CD14-positive monocyte (primary cell): ENCODE measurements at regions not wholly inside any gene's neighbourhood (a gene's known extent, or its start where the extent isn't known, plus 50 kb on each side); places are given as distances from the start of the nearest gene placed in this dataset.
"Not testable (repeated sequence)": the region's sequence is repeated elsewhere in the genome, so short reads cannot be mapped to it uniquely, and the experiment has no call there.

Experiments used
- DNase-seq, 3 donors: peaks; one replicate each; pipeline ENCODE4 v3.0.0-alpha.2; 2011 to 2022
- H2AFZ ChIP-seq: 2 replicates; pipeline ENCODE4 v1.6.0; 2012; ENCODE audit warnings: mild to moderate bottlenecking, low read depth, low read length, inconsistent platforms; ENCODE audit not compliant: insufficient read depth, poor library complexity, severe bottlenecking
- H3K27ac ChIP-seq, 2 donors: 1 replicate in 1 of 2; 2 replicates in 1 of 2; pipeline ENCODE4 v1.5.1; 2012 to 2013; ENCODE audit warnings: low read length in 2 of 2, control low read depth in 1 of 2, inconsistent platforms in 1 of 2, low read depth in 1 of 2, mild to moderate bottlenecking in 1 of 2
- H3K27me3 ChIP-seq, 2 donors: one replicate each; pipeline versions ENCODE4 v1.6.0 to v1.6.1; 2011 to 2013; ENCODE audit warnings: low read length in 2 of 2; ENCODE audit not compliant: control insufficient read depth in 2 of 2, insufficient read depth in 2 of 2
- H3K36me3 ChIP-seq, 2 donors: replicated peaks in 1 of 2; 1 replicate in 1 of 2; 2 replicates in 1 of 2; pipeline versions ENCODE4 v1.5.1 to v1.6.1; 2012 to 2013; ENCODE audit warnings: low read length in 2 of 2, control low read depth in 1 of 2, inconsistent platforms in 1 of 2, mild to moderate bottlenecking in 1 of 2; ENCODE audit not compliant: insufficient read depth in 2 of 2, control insufficient read depth in 1 of 2
- H3K4me1 ChIP-seq, 2 donors: 1 replicate in 1 of 2; 2 replicates in 1 of 2; pipeline versions ENCODE4 v1.5.1 to v1.6.1; 2012 to 2013; ENCODE audit warnings: low read length in 2 of 2, control low read depth in 1 of 2, inconsistent platforms in 1 of 2, mild to moderate bottlenecking in 1 of 2, moderate library complexity in 1 of 2; ENCODE audit not compliant: insufficient read depth in 2 of 2, control insufficient read depth in 1 of 2
- H3K4me2 ChIP-seq: replicated peaks from 2 replicates; pipeline ENCODE3; 2012; ENCODE audit warnings: low read length, moderate library complexity, mild to moderate bottlenecking; ENCODE audit not compliant: poor library complexity, severe bottlenecking; ENCODE audit errors: extremely low read depth
- H3K4me3 ChIP-seq, 3 experiments: fragments of 200-600 bp in 1 of 3; sonication (generic) in 1 of 3; replicated peaks in 1 of 3; 1 replicate in 2 of 3; 2 replicates in 1 of 3; pipeline ENCODE4 v1.5.1; 2011 to 2013; ENCODE audit warnings: low read length in 3 of 3, mild to moderate bottlenecking in 3 of 3, control low read depth in 2 of 3, low read depth in 2 of 3, inconsistent platforms in 1 of 3, moderate library complexity in 1 of 3
- H3K79me2 ChIP-seq: 2 replicates; pipeline ENCODE4 v1.6.0; 2012; ENCODE audit warnings: mild to moderate bottlenecking, control low read depth, inconsistent platforms, low read length, moderate library complexity; ENCODE audit not compliant: insufficient read depth
- H3K9ac ChIP-seq: 2 replicates; pipeline ENCODE4 v1.6.0; 2017; ENCODE audit warnings: low read length, mild to moderate bottlenecking; ENCODE audit not compliant: insufficient read depth, poor library complexity, severe bottlenecking
- H3K9me3 ChIP-seq, 2 donors: replicated peaks in 1 of 2; 1 replicate in 1 of 2; 2 replicates in 1 of 2; pipeline versions ENCODE4 v1.5.1 to v1.6.1; 2012 to 2013; ENCODE audit warnings: low read length in 2 of 2, control low read depth in 1 of 2; ENCODE audit not compliant: control insufficient read depth in 1 of 2, insufficient read depth in 1 of 2
- H4K20me1 ChIP-seq: 2 replicates; pipeline ENCODE4 v1.6.0; 2012; ENCODE audit warnings: mild to moderate bottlenecking, low read length, control low read depth, moderate library complexity; ENCODE audit not compliant: insufficient read depth
- H3K27ac Mint-ChIP-seq, 7 donors: one replicate each; pipeline ENCODE4 v1.8.0; 2020; ENCODE audit warnings: mild to moderate bottlenecking in 7 of 7, mixed read lengths in 7 of 7, moderate library complexity in 6 of 7, inconsistent platforms in 2 of 7
- H3K27me3 Mint-ChIP-seq, 3 donors: one replicate each; pipeline ENCODE4 v1.8.0; 2021 to 2022; ENCODE audit warnings: low read depth in 3 of 3, mild to moderate bottlenecking in 3 of 3, mixed read lengths in 3 of 3, moderate library complexity in 3 of 3, inconsistent platforms in 1 of 3
- H3K36me3 Mint-ChIP-seq, 2 donors: one replicate each; pipeline ENCODE4 v1.8.0; 2020; ENCODE audit warnings: mixed read lengths in 2 of 2, inconsistent platforms in 1 of 2, mild to moderate bottlenecking in 1 of 2
- H3K4me1 Mint-ChIP-seq: one replicate; pipeline ENCODE4 v1.8.0; 2020; ENCODE audit warnings: mild to moderate bottlenecking, mixed read lengths
- H3K4me3 Mint-ChIP-seq, 2 donors: one replicate each; pipeline ENCODE4 v1.8.0; 2020; ENCODE audit warnings: mild to moderate bottlenecking in 2 of 2, mixed read lengths in 2 of 2, moderate library complexity in 1 of 2
- H3K9me3 Mint-ChIP-seq, 7 donors: one replicate each; pipeline ENCODE4 v1.8.0; 2020 to 2022; ENCODE audit warnings: mixed read lengths in 7 of 7, mild to moderate bottlenecking in 6 of 7, moderate library complexity in 6 of 7, inconsistent platforms in 2 of 7
- WGBS: methylation state at CpG from one replicate; pipeline ENCODE4 v1.1.5; 2013; ENCODE audit warnings: missing lambda C conversion rate; ENCODE audit not compliant: insufficient coverage; 5-methylcytosine and 5-hydroxymethylcytosine counted together
- intact Hi-C, 2 donors: fragments of 100-400 bp; cut with micrococcal nuclease; formaldehyde crosslinking; loops; one replicate each; pipeline versions ENCODE4 v1.15.0 to v1.15.1; 2023
- TF ChIP-seq, protein P1 (sequence below): fragments of 200-600 bp; IDR thresholded peaks from one replicate; pipeline ENCODE4 v1.8.0; 2022; ENCODE audit warnings: antibody characterized with exemption, mild to moderate bottlenecking

DNA sequence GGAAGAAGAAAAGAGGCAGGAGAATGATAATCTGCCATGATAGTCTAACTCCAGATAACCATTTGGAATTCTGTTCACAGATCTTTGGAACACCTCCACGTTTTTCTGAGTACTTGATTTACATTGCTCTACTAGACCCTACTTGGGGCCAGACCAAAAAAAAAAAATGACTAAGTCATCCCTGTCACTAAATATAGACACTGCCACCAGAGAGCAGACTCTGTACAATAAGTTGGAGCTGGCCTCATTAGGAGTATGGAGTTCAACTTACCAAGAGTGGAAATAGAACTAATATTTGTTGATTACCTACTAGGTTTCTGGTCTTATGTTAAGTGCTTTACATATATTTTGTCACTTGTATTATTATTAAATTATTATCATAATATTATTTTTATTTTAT is 80.9 kb upstream of the ZNF800 start:
- no peaks in the 10 kb centered on the region for H3K36me3 ChIP-seq
- no CpG with 5 or more reads among the region's 1 CpG for WGBS
- H3K27ac ChIP-seq, result no peak overlapping the region
- no peak overlapping the region for H3K9ac ChIP-seq
- no peak overlapping the region for H3K4me2 ChIP-seq
- H3K9me3 ChIP-seq, result no peaks in the 10 kb centered on the region
- H4K20me1 ChIP-seq, result no peaks in the 10 kb centered on the region
- Mint-ChIP-seq H3K27me3 (peaks cover 8 to 19% (median 11%) of the 10 kb centered on the region in 3 donors), H3K36me3 (no peaks in the 10 kb centered on the region), H3K4me3 (no peak overlapping the region), H3K9me3 (peaks cover 0 to 3% (median 0%) of the 10 kb centered on the region in 7 donors), H3K27ac (no peak overlapping the region), H3K4me1 (no peaks in the 10 kb centered on the region)
- no peaks in the 10 kb centered on the region for H3K4me1 ChIP-seq
- TF ChIP-seq, protein P1, sequence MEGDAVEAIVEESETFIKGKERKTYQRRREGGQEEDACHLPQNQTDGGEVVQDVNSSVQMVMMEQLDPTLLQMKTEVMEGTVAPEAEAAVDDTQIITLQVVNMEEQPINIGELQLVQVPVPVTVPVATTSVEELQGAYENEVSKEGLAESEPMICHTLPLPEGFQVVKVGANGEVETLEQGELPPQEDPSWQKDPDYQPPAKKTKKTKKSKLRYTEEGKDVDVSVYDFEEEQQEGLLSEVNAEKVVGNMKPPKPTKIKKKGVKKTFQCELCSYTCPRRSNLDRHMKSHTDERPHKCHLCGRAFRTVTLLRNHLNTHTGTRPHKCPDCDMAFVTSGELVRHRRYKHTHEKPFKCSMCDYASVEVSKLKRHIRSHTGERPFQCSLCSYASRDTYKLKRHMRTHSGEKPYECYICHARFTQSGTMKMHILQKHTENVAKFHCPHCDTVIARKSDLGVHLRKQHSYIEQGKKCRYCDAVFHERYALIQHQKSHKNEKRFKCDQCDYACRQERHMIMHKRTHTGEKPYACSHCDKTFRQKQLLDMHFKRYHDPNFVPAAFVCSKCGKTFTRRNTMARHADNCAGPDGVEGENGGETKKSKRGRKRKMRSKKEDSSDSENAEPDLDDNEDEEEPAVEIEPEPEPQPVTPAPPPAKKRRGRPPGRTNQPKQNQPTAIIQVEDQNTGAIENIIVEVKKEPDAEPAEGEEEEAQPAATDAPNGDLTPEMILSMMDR, result no peak
- H3K4me3 ChIP-seq, result no peak overlapping the region
- no peak for DNase-seq
- H3K79me2 ChIP-seq, result no peaks in the 10 kb centered on the region
- intact Hi-C loops, result no loop called here
- H3K27me3 ChIP-seq, result no peaks in the 10 kb centered on the region
- no peak overlapping the region for H2AFZ ChIP-seq

DNA sequence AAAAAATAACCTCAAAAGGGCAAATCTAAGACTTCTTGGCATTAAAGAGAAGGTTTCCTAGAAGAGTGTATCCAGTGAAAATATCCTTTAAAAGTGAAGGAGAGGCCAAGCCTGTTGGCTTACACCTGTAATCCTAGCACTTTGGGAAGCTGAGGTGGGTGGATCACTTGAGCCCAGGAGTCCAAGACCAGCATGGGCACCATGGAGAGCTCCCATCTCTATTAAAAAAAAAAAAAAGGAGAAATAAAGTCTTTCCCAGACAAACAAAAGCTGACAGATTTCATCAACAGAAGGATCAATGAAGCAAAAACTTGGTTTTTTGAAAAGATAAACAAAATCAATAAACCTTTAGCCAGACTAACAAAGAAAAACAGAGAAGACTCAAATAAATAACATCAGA is 67.6 kb upstream of the ZNF800 start:
- Histone ChIP-seq H3K4me1 (no peaks in the 10 kb centered on the region), H4K20me1 (no peaks in the 10 kb centered on the region), H2AFZ (no peak overlapping the region), H3K9me3 (peaks cover 0 to 8% of the 10 kb centered on the region in 2 donors), H3K27ac (no peak overlapping the region), H3K4me3 (no peak overlapping the region), H3K36me3 (no peaks in the 10 kb centered on the region), H3K27me3 (no peaks in the 10 kb centered on the region), H3K4me2 (no peak overlapping the region), H3K79me2 (no peaks in the 10 kb centered on the region), H3K9ac (no peak overlapping the region)
- Mint-ChIP-seq H3K4me1 (no peaks in the 10 kb centered on the region), H3K36me3 (no peaks in the 10 kb centered on the region), H3K27ac (no peak overlapping the region), H3K27me3 (peaks cover 4 to 10% (median 5%) of the 10 kb centered on the region in 3 donors), H3K4me3 (no peak overlapping the region), H3K9me3 (peaks cover 0 to 22% (median 10%) of the 10 kb centered on the region in 7 donors)
- TF ChIP-seq, protein P1, result no peak
- DNase-seq, result no peak
- intact Hi-C loops, result no loop called here

DNA sequence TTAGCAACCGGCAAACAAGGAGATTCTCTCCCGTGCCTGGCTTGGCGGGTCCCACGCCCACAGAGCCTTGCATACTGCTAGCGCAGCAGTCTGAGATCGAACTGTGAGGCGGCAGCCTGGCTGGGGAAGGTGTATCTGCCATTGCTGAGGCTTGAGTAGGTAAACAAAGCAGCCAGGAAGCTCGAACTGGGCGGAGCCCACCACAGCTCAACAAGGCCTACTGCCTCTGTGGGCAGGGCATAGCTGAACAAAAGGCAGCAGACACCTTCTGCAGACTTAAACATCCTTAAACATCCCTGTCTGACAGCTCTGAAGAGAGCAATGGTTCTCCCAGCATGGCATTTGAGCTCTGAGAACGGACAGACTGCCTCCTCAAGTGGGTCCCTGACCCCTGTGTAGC is 58.8 kb upstream of the ZNF800 start:
- peaks cover 11 to 12% of the 10 kb centered on the region in 2 donors for H3K9me3 ChIP-seq
- H3K27ac ChIP-seq, DNase-seq, H3K36me3 ChIP-seq, H4K20me1 ChIP-seq, H3K4me3 ChIP-seq, H3K4me3 Mint-ChIP-seq, H2AFZ ChIP-seq, H3K36me3 Mint-ChIP-seq, intact Hi-C loops, H3K4me1 Mint-ChIP-seq, H3K27ac Mint-ChIP-seq, H3K27me3 ChIP-seq, H3K79me2 ChIP-seq, H3K4me2 ChIP-seq, H3K4me1 ChIP-seq, H3K9ac ChIP-seq: not testable (repeated sequence)
- H3K27me3 Mint-ChIP-seq, result peaks cover 29 to 52% (median 31%) of the 10 kb centered on the region in 3 donors
- WGBS, result 88% methylated on average over 6 of the region's 10 CpGs
- H3K9me3 Mint-ChIP-seq, result peaks cover 8 to 25% (median 21%) of the 10 kb centered on the region in 7 donors
